Left lung (tissue), 4 donors: ENCODE measurements at regions not wholly inside any gene's neighbourhood (a gene's known extent, or its start where the extent isn't known, plus 50 kb on each side); places are given as distances from the start of the nearest gene placed in this dataset.

Source experiments
- ATAC-seq: fragments of 200-7000 bp; cut with Tn5 transposase; one replicate; pipeline ENCODE4 v1.9.1; 2020; ENCODE audit warnings: moderate library complexity
- DNase-seq, 4 donors: peaks; one replicate each; pipeline ENCODE4 v3.0.0-alpha.2; 2013 to 2020
- H3K27ac ChIP-seq, 2 donors: fragments of 200-600 bp; sonication (generic) in 1 of 2; one replicate each; pipeline versions ENCODE4 v1.5.0 to v1.8.0; 2020 to 2021
- H3K27me3 ChIP-seq, 2 donors: fragments of 200-600 bp; sonication (generic) in 1 of 2; one replicate each; pipeline versions ENCODE4 v1.5.0 to v1.8.0; 2020 to 2021
- H3K36me3 ChIP-seq, 2 donors: fragments of 200-600 bp; sonication (generic) in 1 of 2; one replicate each; pipeline versions ENCODE4 v1.5.0 to v1.8.0; 2020 to 2021
- H3K4me1 ChIP-seq, 2 donors: fragments of 200-600 bp; one replicate each; pipeline ENCODE4 v1.8.0; 2021
- H3K4me3 ChIP-seq, 2 donors: fragments of 200-600 bp; sonication (generic) in 1 of 2; one replicate each; pipeline versions ENCODE4 v1.5.0 to v1.8.0; 2020 to 2021; ENCODE audit warnings: mild to moderate bottlenecking in 1 of 2
- H3K9me3 ChIP-seq, 2 donors: fragments of 200-600 bp; sonication (generic) in 1 of 2; one replicate each; pipeline versions ENCODE4 v1.5.0 to v1.8.0; 2020 to 2021
- CTCF ChIP-seq, 2 donors: fragments of 200-600 bp; sonication (generic) in 1 of 2; IDR thresholded peaks; one replicate each; pipeline versions ENCODE4 v1.5.0 to v1.8.0; 2021; ENCODE audit warnings: antibody characterized with exemption in 2 of 2
- intact Hi-C, 2 donors: fragments of 100-400 bp; cut with DNase I; formaldehyde crosslinking; loops; one replicate each; pipeline versions ENCODE4 v1.11.2 to v1.14.2; 2022
- donor health status: DM: no; HTN: yes; CAD: no.
- donor health status: DM: no; HTN: no; CAD: no.

GRCh38 chr10:28965937-28966336 is 288.6 kb downstream of the BAMBI start:
- DNase-seq (no peak), ATAC-seq (no peak)
- intact Hi-C loops = no loop called here
- no peaks in the 10 kb centered on the region for H3K4me1 ChIP-seq
- no peak overlapping the region for H3K4me3 ChIP-seq
- no peak for TF ChIP-seq CTCF (IDR thresholded peaks at IDR 0.05)
- no peak overlapping the region for H3K27ac ChIP-seq
- H3K36me3 ChIP-seq = no peaks in the 10 kb centered on the region
- no peaks in the 10 kb centered on the region for H3K9me3 ChIP-seq
- H3K27me3 ChIP-seq = no peaks in the 10 kb centered on the region

DNA sequence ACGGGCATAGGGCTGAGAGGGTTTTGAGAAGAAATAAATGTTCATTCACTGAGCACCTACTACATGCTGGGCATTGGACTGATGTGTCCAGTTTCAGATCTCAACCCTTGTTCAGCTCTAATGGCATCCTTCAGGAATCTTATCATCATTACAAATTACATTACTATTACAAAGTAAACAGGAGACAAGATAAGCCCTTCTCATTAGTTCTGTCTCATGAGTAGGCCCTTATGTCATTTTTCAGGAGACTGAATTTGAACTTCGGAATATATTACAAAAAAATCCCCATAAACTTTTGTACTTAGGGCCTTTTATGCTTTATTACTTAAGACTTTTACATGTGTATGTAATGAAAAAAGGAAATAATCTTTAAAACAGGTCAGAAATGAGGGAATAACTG is 289.7 kb downstream of the BAMBI start:
- H3K27me3 ChIP-seq = no peaks in the 10 kb centered on the region
- H3K9me3 ChIP-seq = no peaks in the 10 kb centered on the region
- no peak for DNase-seq
- H3K27ac ChIP-seq = no peak overlapping the region
- no peak for TF ChIP-seq CTCF (IDR thresholded peaks at IDR 0.05)
- H3K4me1 ChIP-seq = no peaks in the 10 kb centered on the region
- intact Hi-C loops = no loop called here
- no peak overlapping the region for H3K4me3 ChIP-seq
- H3K36me3 ChIP-seq = no peaks in the 10 kb centered on the region
- no peak for ATAC-seq

DNA sequence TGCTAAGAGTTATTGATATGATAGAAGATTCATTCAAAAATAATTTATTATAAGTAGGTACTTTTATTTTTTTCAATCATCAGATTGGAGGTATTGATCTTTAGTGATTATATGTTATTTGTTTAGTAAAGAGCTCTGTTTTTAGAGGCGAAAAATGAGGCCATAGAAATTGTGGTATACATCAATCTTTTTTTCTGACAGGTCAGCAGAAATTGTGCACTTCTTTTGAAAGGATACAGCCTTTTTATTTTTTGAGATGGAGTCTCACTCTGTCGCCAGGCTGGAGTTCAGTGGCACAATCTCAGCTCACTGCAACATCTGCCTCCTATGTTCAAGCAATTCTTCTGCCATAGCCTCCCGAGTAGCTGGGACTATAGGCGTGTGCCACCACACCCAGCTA is 292.1 kb downstream of the BAMBI start:
- Histone ChIP-seq H3K9me3 (no peaks in the 10 kb centered on the region), H3K4me3 (no peak overlapping the region), H3K36me3 (no peaks in the 10 kb centered on the region), H3K27ac (no peak overlapping the region), H3K27me3 (no peaks in the 10 kb centered on the region), H3K4me1 (no peaks in the 10 kb centered on the region)
- no peak for DNase-seq
- no peak for TF ChIP-seq CTCF (IDR thresholded peaks at IDR 0.05)
- ATAC-seq = no peak
- intact Hi-C loops = no loop called here

DNA sequence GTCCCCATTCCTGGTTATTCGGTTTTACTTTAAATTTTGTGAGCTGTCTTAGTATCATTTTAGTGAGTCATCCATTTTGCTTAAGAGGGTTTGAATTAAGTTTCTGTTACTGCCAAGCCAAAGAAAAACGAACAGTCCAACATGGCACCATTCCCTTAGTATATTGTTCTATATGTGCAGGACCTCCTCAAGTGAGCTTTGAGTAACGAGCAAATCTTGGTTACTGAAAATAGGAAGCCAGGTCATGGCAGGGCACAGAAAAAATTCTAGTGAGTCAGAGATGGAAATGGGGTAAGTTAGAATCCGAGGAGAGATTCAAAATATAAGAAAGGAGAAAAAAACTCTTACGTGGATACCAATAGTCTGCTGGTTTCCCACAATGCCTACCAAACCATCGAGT is 292.9 kb downstream of the BAMBI start:
- H3K9me3 ChIP-seq = no peaks in the 10 kb centered on the region
- ATAC-seq (no peak), DNase-seq (no peak)
- H3K27ac ChIP-seq = no peak overlapping the region
- no peak for TF ChIP-seq CTCF (IDR thresholded peaks at IDR 0.05)
- no peak overlapping the region for H3K4me3 ChIP-seq
- H3K4me1 ChIP-seq = no peaks in the 10 kb centered on the region
- intact Hi-C loops = no loop called here
- H3K36me3 ChIP-seq = no peaks in the 10 kb centered on the region
- no peaks in the 10 kb centered on the region for H3K27me3 ChIP-seq

GRCh38 chr10:28971255-28971654 is 293.9 kb downstream of the BAMBI start:
- Histone ChIP-seq H3K36me3 (no peaks in the 10 kb centered on the region), H3K27ac (no peak overlapping the region), H3K4me1 (no peaks in the 10 kb centered on the region), H3K27me3 (no peaks in the 10 kb centered on the region), H3K9me3 (no peaks in the 10 kb centered on the region), H3K4me3 (no peak overlapping the region)
- intact Hi-C loops = no loop called here
- DNase-seq (no peak), ATAC-seq (no peak)
- TF ChIP-seq CTCF (IDR thresholded peaks at IDR 0.05) = no peak
